Spleen (tissue), 7 donors: ENCODE measurements at regions not wholly inside any gene's neighbourhood (a gene's known extent, or its start where the extent isn't known, plus 50 kb on each side); places are given as distances from the start of the nearest gene placed in this dataset.
"Not testable (repeated sequence)": the region's sequence is repeated elsewhere in the genome, so short reads cannot be mapped to it uniquely, and the experiment has no call there.

Source experiments
- CTCF ChIP-seq, 11 experiments: fragments of 200-600 bp in 7 of 11; fragments of 450-650 bp in 4 of 11; sonication (generic) in 4 of 11; IDR thresholded peaks in 8 of 11; conservative IDR thresholded peaks in 3 of 11; 1 replicate in 7 of 11; 2 replicates in 4 of 11; pipeline versions ENCODE4 v1.4.0 to v1.8.0; 2016 to 2021; ENCODE audit warnings: antibody characterized with exemption in 11 of 11, inconsistent platforms in 4 of 11, mild to moderate bottlenecking in 1 of 11
- POLR2A ChIP-seq, 3 donors: fragments of 450-650 bp; IDR thresholded peaks; one replicate each; pipeline ENCODE4 v1.5.1; 2017; ENCODE audit warnings: antibody characterized with exemption in 3 of 3, mild to moderate bottlenecking in 1 of 3
- POLR2AphosphoS5 ChIP-seq, 3 donors: sonication (generic); formaldehyde crosslinking; IDR thresholded peaks; one replicate each; pipeline ENCODE4 v1.5.1; 2017; ENCODE audit warnings: antibody characterized with exemption in 3 of 3
- donor health status: DM: no; HTN: no; CAD: no; lungs with moderate emphysema.
- donor health status: DM: no; HTN: no; CAD: no.
- donor health status: DM: no; HTN: no; CAD: no.

- TF ChIP-seq CTCF (IDR thresholded peaks at IDR 0.05 in 8 of 11, conservative IDR thresholded peaks at IDR 0.05 in 3 of 11); POLR2AphosphoS5 (IDR thresholded peaks at IDR 0.05); POLR2A (IDR thresholded peaks at IDR 0.05): not testable (repeated sequence)
These were observed 79.1 kb upstream of the FREM1 start for GRCh38 chr9:14989336-14989735.
